ENCODE measurements at regions not wholly inside any gene's neighbourhood (a gene's known extent, or its start where the extent isn't known, plus 50 kb on each side); places are given as distances from the start of the nearest gene placed in this dataset.

DNA sequence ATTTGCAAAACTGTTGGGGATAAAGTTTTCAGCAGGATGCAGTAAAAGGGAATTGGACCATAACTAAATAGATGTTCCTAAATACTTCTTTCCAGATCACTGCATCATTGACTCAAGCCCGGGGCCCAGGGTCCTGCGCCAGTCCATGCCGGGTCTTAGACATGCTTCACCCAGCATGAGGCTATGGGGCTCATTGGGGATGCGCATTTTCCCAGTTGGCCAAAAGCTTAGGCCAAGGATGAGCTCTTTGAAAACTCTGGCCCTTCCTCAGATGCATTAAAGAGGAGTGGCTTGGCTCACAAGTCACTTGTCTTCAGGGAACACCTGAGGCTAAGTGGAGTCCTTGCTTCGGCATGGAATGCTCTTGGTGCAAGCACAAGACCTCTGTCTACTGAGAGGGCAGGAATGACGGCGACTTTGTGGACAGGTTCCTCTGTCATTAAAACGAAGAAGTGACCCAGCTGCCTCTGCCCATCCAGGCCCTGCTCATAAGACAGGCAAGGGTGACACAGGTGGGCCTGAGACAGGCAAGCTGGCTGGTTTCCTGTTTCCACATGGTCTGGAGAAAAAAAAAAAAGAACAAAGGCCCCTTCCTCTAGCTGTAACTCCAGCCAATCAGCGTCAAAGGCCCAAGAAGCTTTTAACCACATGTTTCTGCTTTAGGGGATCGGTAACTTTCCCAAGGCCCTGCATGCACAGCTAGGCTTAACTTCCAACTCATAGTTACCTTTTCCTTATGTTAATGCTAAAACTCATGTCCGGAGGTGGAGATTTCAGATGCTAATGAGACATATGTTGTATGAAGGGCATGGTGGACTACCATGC, 81.4 kb upstream of the CDH4 start:
- no TSS peak for BruUV-seq (replicated peaks)
- H2AFZ ChIP-seq (ENCODE audit: low read length), result no peak overlapping the region
- H3K9me3 ChIP-seq (ENCODE audit: low read length), result no peaks in the 10 kb centered on the region
- no peak overlapping the region for H3K4me2 ChIP-seq (ENCODE audit: low read length)
- CTCF ChIA-PET (ENCODE audit: unreplicated experiment), result no interaction called here
- TF ChIP-seq, protein P1, sequence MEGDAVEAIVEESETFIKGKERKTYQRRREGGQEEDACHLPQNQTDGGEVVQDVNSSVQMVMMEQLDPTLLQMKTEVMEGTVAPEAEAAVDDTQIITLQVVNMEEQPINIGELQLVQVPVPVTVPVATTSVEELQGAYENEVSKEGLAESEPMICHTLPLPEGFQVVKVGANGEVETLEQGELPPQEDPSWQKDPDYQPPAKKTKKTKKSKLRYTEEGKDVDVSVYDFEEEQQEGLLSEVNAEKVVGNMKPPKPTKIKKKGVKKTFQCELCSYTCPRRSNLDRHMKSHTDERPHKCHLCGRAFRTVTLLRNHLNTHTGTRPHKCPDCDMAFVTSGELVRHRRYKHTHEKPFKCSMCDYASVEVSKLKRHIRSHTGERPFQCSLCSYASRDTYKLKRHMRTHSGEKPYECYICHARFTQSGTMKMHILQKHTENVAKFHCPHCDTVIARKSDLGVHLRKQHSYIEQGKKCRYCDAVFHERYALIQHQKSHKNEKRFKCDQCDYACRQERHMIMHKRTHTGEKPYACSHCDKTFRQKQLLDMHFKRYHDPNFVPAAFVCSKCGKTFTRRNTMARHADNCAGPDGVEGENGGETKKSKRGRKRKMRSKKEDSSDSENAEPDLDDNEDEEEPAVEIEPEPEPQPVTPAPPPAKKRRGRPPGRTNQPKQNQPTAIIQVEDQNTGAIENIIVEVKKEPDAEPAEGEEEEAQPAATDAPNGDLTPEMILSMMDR (conservative IDR thresholded peaks at IDR 0.05; ENCODE audit: low read length), result no peak
- no peak for TF ChIP-seq EZH2phosphoT487 (IDR thresholded peaks at IDR 0.05; ENCODE audit: borderline replicate concordance, low read depth, low read length)
- H3K4me3 ChIP-seq (ENCODE audit: low read depth, low read length, poor library complexity, severe bottlenecking), result no peak overlapping the region
- POLR2A ChIA-PET, result no interaction called here
- intact Hi-C loops (cut with micrococcal nuclease; ENCODE audit: unreplicated experiment), result no loop called here
- no peaks in the 10 kb centered on the region for H3K36me3 ChIP-seq (ENCODE audit: insufficient read depth, low read length)
- H3K9me2 ChIP-seq (ENCODE audit: insufficient read depth, low read length), result no peaks in the 10 kb centered on the region
- no peaks in the 10 kb centered on the region for H3K79me2 ChIP-seq (ENCODE audit: insufficient read depth, low read depth, low read length)
- H4K20me1 ChIP-seq (ENCODE audit: insufficient read depth, low read length), result no peaks in the 10 kb centered on the region
- no peak for DNase-seq (ENCODE audit: low spot score)
- no peak overlapping the region for H3K27ac ChIP-seq (ENCODE audit: low read depth, low read length, poor library complexity, severe bottlenecking)
- no peaks in the 10 kb centered on the region for H3K4me1 ChIP-seq (ENCODE audit: insufficient read depth, low read length, poor library complexity, severe bottlenecking)

- no peak overlapping the region for H2AFZ ChIP-seq (ENCODE audit: low read length)
- no peaks in the 10 kb centered on the region for H3K79me2 ChIP-seq (ENCODE audit: insufficient read depth, low read depth, low read length)
- ChIA-PET POLR2A (no interaction called here), CTCF (ENCODE audit: unreplicated experiment) (no interaction called here)
- no peaks in the 10 kb centered on the region for H3K9me2 ChIP-seq (ENCODE audit: insufficient read depth, low read length)
- no peaks in the 10 kb centered on the region for H3K9me3 ChIP-seq (ENCODE audit: low read length)
- H3K4me3 ChIP-seq (ENCODE audit: low read depth, low read length, poor library complexity, severe bottlenecking), result no peak overlapping the region
- TF ChIP-seq EZH2phosphoT487 (IDR thresholded peaks at IDR 0.05; ENCODE audit: borderline replicate concordance, low read depth, low read length), result no peak
- TF ChIP-seq, protein P1 (conservative IDR thresholded peaks at IDR 0.05; ENCODE audit: low read length), result no peak
- H3K27ac ChIP-seq (ENCODE audit: low read depth, low read length, poor library complexity, severe bottlenecking), result no peak overlapping the region
- BruUV-seq (replicated peaks), result no TSS peak
- no peaks in the 10 kb centered on the region for H4K20me1 ChIP-seq (ENCODE audit: insufficient read depth, low read length)
- no peak overlapping the region for H3K4me2 ChIP-seq (ENCODE audit: low read length)
- no peaks in the 10 kb centered on the region for H3K36me3 ChIP-seq (ENCODE audit: insufficient read depth, low read length)
- DNase-seq (ENCODE audit: low spot score), result no peak
- H3K4me1 ChIP-seq (ENCODE audit: insufficient read depth, low read length, poor library complexity, severe bottlenecking), result no peaks in the 10 kb centered on the region
- intact Hi-C loops (cut with micrococcal nuclease; ENCODE audit: unreplicated experiment), result no loop called here
Observed at GRCh38 chr20:61173267-61173666, 78.8 kb upstream of the CDH4 start.

DNA sequence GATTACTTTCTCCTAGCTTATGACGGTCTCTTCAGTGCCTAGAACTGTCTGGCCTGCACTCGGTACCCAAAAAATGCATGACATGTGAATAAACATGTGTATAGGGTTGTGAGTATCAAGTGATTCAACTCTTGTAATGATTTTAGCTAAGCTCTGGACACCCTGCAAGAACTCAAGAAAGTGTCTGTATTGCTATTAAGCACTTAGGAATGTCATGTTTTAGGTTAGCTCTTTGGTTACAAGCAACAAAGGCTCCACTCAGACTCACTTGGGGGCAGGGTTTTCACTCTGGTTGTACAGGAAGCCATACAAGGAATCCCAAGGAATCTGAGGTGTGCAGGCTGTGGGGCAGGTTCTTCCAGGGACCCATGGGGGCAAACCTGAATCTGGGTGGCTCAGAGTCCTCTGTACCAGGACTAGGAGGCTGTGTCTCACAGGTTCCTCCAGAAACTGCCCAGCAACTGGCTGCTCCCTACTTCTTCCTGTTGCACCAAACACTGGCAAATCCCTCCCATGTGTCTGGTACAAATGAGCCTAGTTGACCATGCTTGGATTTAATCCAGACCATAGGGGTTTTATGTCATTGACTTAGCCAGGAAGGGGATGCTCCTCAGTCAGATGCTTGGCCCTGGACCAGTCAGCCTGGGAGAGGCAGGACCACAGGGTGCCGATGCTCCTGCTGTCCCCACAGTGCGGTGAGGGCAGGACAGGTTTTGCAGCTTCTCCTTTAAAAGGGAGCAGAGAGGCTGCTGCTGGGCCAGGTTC, 77.9 kb upstream of the CDH4 start:
- intact Hi-C loops (cut with micrococcal nuclease; ENCODE audit: unreplicated experiment), result no loop called here
- Histone ChIP-seq H2AFZ (ENCODE audit: low read length) (no peak overlapping the region), H3K4me2 (ENCODE audit: low read length) (no peak overlapping the region), H3K9me2 (ENCODE audit: insufficient read depth, low read length) (no peaks in the 10 kb centered on the region), H3K27ac (ENCODE audit: low read depth, low read length, poor library complexity, severe bottlenecking) (no peak overlapping the region), H3K36me3 (ENCODE audit: insufficient read depth, low read length) (no peaks in the 10 kb centered on the region), H4K20me1 (ENCODE audit: insufficient read depth, low read length) (no peaks in the 10 kb centered on the region), H3K9me3 (ENCODE audit: low read length) (no peaks in the 10 kb centered on the region), H3K4me3 (ENCODE audit: low read depth, low read length, poor library complexity, severe bottlenecking) (no peak overlapping the region), H3K4me1 (ENCODE audit: insufficient read depth, low read length, poor library complexity, severe bottlenecking) (no peaks in the 10 kb centered on the region), H3K79me2 (ENCODE audit: insufficient read depth, low read depth, low read length) (no peaks in the 10 kb centered on the region)
- POLR2A ChIA-PET, result no interaction called here
- DNase-seq (ENCODE audit: low spot score), result no peak
- CTCF ChIA-PET (ENCODE audit: unreplicated experiment), result no interaction called here
- no TSS peak for BruUV-seq (replicated peaks)
- TF ChIP-seq EZH2phosphoT487 (IDR thresholded peaks at IDR 0.05; ENCODE audit: borderline replicate concordance, low read depth, low read length), result no peak
- TF ChIP-seq, protein P1 (conservative IDR thresholded peaks at IDR 0.05; ENCODE audit: low read length), result no peak

Data from OCI-LY7 (cell line).